H9 (cell line): ENCODE measurements at regions not wholly inside any gene's neighbourhood (a gene's known extent, or its start where the extent isn't known, plus 50 kb on each side); places are given as distances from the start of the nearest gene placed in this dataset.

Experiments
- DNase-seq: peaks from one replicate; pipeline ENCODE4 v3.0.0-alpha.2; 2017
- H2AFZ ChIP-seq: one replicate; pipeline ENCODE4 v1.6.1; 2013; ENCODE audit warnings: mild to moderate bottlenecking, low read length, control low read depth, moderate library complexity
- H2AK5ac ChIP-seq: 2 replicates; pipeline ENCODE4 v1.6.1; 2013; ENCODE audit warnings: low read length, control low read depth, mixed read lengths; ENCODE audit not compliant: insufficient read length
- H2BK120ac ChIP-seq: one replicate; pipeline ENCODE4 v1.6.1; 2013; ENCODE audit warnings: low read depth, mild to moderate bottlenecking, low read length, control low read depth, inconsistent platforms; ENCODE audit not compliant: poor library complexity, severe bottlenecking
- H2BK12ac ChIP-seq: 2 replicates; pipeline ENCODE4 v1.6.1; 2013; ENCODE audit warnings: low read length, control low read depth, mixed read lengths, low read depth; ENCODE audit not compliant: insufficient read length
- H2BK15ac ChIP-seq: 2 replicates; pipeline ENCODE4 v1.6.1; 2013; ENCODE audit warnings: low read depth, low read length, control low read depth
- H2BK20ac ChIP-seq: one replicate; pipeline ENCODE4 v1.6.1; 2013; ENCODE audit warnings: low read depth, mild to moderate bottlenecking, low read length, control low read depth, inconsistent platforms; ENCODE audit not compliant: poor library complexity, severe bottlenecking
- H2BK5ac ChIP-seq: 2 replicates; pipeline ENCODE4 v1.6.1; 2013; ENCODE audit warnings: low read length, control low read depth, mixed read lengths; ENCODE audit not compliant: insufficient read length
- H3K14ac ChIP-seq: 2 replicates; pipeline ENCODE4 v1.6.1; 2013; ENCODE audit warnings: low read length, control low read depth; ENCODE audit not compliant: insufficient read depth
- H3K18ac ChIP-seq: 2 replicates; pipeline ENCODE4 v1.6.1; 2013; ENCODE audit warnings: low read depth, mild to moderate bottlenecking, mixed read lengths, low read length, control low read depth; ENCODE audit not compliant: insufficient read length
- H3K23ac ChIP-seq: 2 replicates; pipeline ENCODE4 v1.6.1; 2013; ENCODE audit warnings: low read length, control low read depth, mixed read lengths, low read depth; ENCODE audit not compliant: insufficient read length
- H3K23me2 ChIP-seq: 2 replicates; pipeline ENCODE4 v1.6.1; 2013; ENCODE audit warnings: low read depth, mild to moderate bottlenecking, mixed read lengths, low read length, control low read depth; ENCODE audit not compliant: insufficient read length, poor library complexity, severe bottlenecking
- H3K27ac ChIP-seq: 2 replicates; pipeline ENCODE4 v1.5.1; 2013; ENCODE audit warnings: low read length, control low read depth, mixed read lengths, low read depth; ENCODE audit not compliant: insufficient read length
- H3K27me3 ChIP-seq: 2 replicates; pipeline ENCODE4 v1.6.1; 2013; ENCODE audit warnings: low read length, control low read depth, inconsistent platforms; ENCODE audit not compliant: insufficient read depth
- H3K4ac ChIP-seq: 2 replicates; pipeline ENCODE4 v1.6.1; 2013; ENCODE audit warnings: low read depth, mild to moderate bottlenecking, control low read depth, inconsistent platforms, low read length, moderate library complexity
- H3K4me1 ChIP-seq: 2 replicates; pipeline ENCODE4 v1.6.1; 2013; ENCODE audit warnings: low read length, control low read depth, inconsistent platforms; ENCODE audit not compliant: insufficient read depth
- H3K4me2 ChIP-seq: 2 replicates; pipeline ENCODE4 v1.6.1; 2013; ENCODE audit warnings: low read length, control low read depth, mixed read lengths; ENCODE audit not compliant: insufficient read length, insufficient read depth
- H3K56ac ChIP-seq: 2 replicates; pipeline ENCODE4 v1.6.1; 2013; ENCODE audit warnings: low read depth, mild to moderate bottlenecking, mixed read lengths, low read length, control low read depth; ENCODE audit not compliant: insufficient read length
- H3K79me1 ChIP-seq: 2 replicates; pipeline ENCODE4 v1.6.1; 2013; ENCODE audit warnings: low read depth, mild to moderate bottlenecking, moderate library complexity, low read length, control low read depth, inconsistent platforms; ENCODE audit not compliant: insufficient read depth, poor library complexity, severe bottlenecking
- H3K79me2 ChIP-seq: 2 replicates; pipeline ENCODE4 v1.6.1; 2013; ENCODE audit warnings: low read length, control low read depth, inconsistent platforms; ENCODE audit not compliant: insufficient read depth
- H3K9ac ChIP-seq: 2 replicates; pipeline ENCODE4 v1.6.1; 2013; ENCODE audit warnings: low read length, control low read depth, mixed read lengths; ENCODE audit not compliant: insufficient read length; ENCODE audit errors: extremely low read depth
- H3K9me3 ChIP-seq: one replicate; pipeline ENCODE4 v1.6.1; 2013; ENCODE audit warnings: low read depth, low read length, inconsistent platforms; ENCODE audit not compliant: control insufficient read depth
- H3T11ph ChIP-seq: one replicate; pipeline ENCODE4 v1.6.1; 2013; ENCODE audit warnings: mild to moderate bottlenecking, low read length, control low read depth, inconsistent platforms
- H4K20me1 ChIP-seq: one replicate; pipeline ENCODE4 v1.6.1; 2013; ENCODE audit not compliant: control insufficient read depth, insufficient read length, insufficient read depth
- H4K5ac ChIP-seq: 2 replicates; pipeline ENCODE4 v1.6.1; 2013; ENCODE audit warnings: low read depth, mild to moderate bottlenecking, mixed read lengths, low read length, control low read depth; ENCODE audit not compliant: insufficient read length
- H4K8ac ChIP-seq: replicated peaks from 2 replicates; pipeline ENCODE4 v1.6.1; 2013; ENCODE audit warnings: low read length, control low read depth, mixed read lengths, low read depth; ENCODE audit not compliant: insufficient read length
- H4K91ac ChIP-seq: 2 replicates; pipeline ENCODE4 v1.6.1; 2013; ENCODE audit warnings: low read depth, mild to moderate bottlenecking, moderate library complexity, mixed read lengths, low read length, control low read depth; ENCODE audit not compliant: insufficient read length
- H3K27ac Mint-ChIP-seq, 3 experiments: 2 replicates in 2 of 3; 3 replicates in 1 of 3; pipeline ENCODE4 v1.8.0; 2020 to 2021; ENCODE audit warnings: mixed read lengths in 3 of 3, mild to moderate bottlenecking in 1 of 3, moderate library complexity in 1 of 3
- H3K27me3 Mint-ChIP-seq: 2 replicates; pipeline ENCODE4 v1.8.0; 2021; ENCODE audit warnings: low read depth, mild to moderate bottlenecking, moderate library complexity, mixed read lengths
- H3K36me3 Mint-ChIP-seq, 3 experiments: 2 replicates in 2 of 3; 3 replicates in 1 of 3; pipeline ENCODE4 v1.8.0; 2020 to 2021; ENCODE audit warnings: low read depth in 3 of 3, mixed read lengths in 3 of 3; ENCODE audit not compliant: insufficient read depth in 1 of 3
- H3K4me1 Mint-ChIP-seq, 2 experiments: 2 replicates each; pipeline ENCODE4 v1.8.0; 2020; ENCODE audit warnings: mixed read lengths in 2 of 2
- H3K4me3 Mint-ChIP-seq, 2 experiments: 2 replicates in 1 of 2; 3 replicates in 1 of 2; pipeline ENCODE4 v1.8.0; 2020 to 2021; ENCODE audit warnings: mild to moderate bottlenecking in 2 of 2, mixed read lengths in 2 of 2, moderate library complexity in 1 of 2
- H3K9me3 Mint-ChIP-seq, 2 experiments: 2 replicates in 1 of 2; 3 replicates in 1 of 2; pipeline ENCODE4 v1.8.0; 2020; ENCODE audit warnings: mild to moderate bottlenecking in 2 of 2, mixed read lengths in 2 of 2, moderate library complexity in 1 of 2
- CTCF ChIP-seq: fragments of 200-600 bp; sonication (generic); conservative IDR thresholded peaks from 3 replicates; pipeline ENCODE4 v1.8.0; 2021; ENCODE audit warnings: antibody characterized with exemption, mild to moderate bottlenecking

GRCh38 chr12:61487728-61488127 is 772.5 kb upstream of the USP15 start:
- Mint-ChIP-seq H3K4me1 (no peaks in the 10 kb centered on the region), H3K9me3 (peaks cover 9 to 27% of the 10 kb centered on the region in 2 experiments; a peak in 4 of 5 replicates), H3K27ac (no peak overlapping the region), H3K27me3 (no peaks in the 10 kb centered on the region; the same call in 1 of the 2 replicates), H3K36me3 (peaks cover 0 to 8% (median 0%) of the 10 kb centered on the region in 3 experiments; a peak in 3 of 7 replicates), H3K4me3 (no peak overlapping the region)
- Histone ChIP-seq H3K9me3 (no peaks in the 10 kb centered on the region), H2AFZ (no peak overlapping the region), H2BK20ac (no peak overlapping the region), H2BK15ac (no peak overlapping the region), H2BK120ac (no peak overlapping the region), H3K4me2 (no peak overlapping the region), H3K23me2 (no peaks in the 10 kb centered on the region), H3K27me3 (no peaks in the 10 kb centered on the region), H3K23ac (no peak overlapping the region), H3K27ac (no peak overlapping the region), H4K8ac (no peak overlapping the region), H3K79me1 (no peaks in the 10 kb centered on the region), H4K20me1 (no peaks in the 10 kb centered on the region), H2BK5ac (no peak overlapping the region), H3K18ac (no peak overlapping the region), H4K5ac (no peak overlapping the region), H3K14ac (no peak overlapping the region), H3K4me1 (no peaks in the 10 kb centered on the region), H4K91ac (no peak overlapping the region), H3K56ac (no peak overlapping the region), H3K79me2 (no peaks in the 10 kb centered on the region), H2BK12ac (no peak overlapping the region), H3K9ac (no peak overlapping the region), H2AK5ac (no peak overlapping the region), H3K4ac (no peak overlapping the region), H3T11ph (no peak overlapping the region)
- no peak for TF ChIP-seq CTCF
- no peak for DNase-seq
